ENCODE measurements at regions not wholly inside any gene's neighbourhood (a gene's known extent, or its start where the extent isn't known, plus 50 kb on each side); places are given as distances from the start of the nearest gene placed in this dataset.

- TF ChIP-seq, protein P1, sequence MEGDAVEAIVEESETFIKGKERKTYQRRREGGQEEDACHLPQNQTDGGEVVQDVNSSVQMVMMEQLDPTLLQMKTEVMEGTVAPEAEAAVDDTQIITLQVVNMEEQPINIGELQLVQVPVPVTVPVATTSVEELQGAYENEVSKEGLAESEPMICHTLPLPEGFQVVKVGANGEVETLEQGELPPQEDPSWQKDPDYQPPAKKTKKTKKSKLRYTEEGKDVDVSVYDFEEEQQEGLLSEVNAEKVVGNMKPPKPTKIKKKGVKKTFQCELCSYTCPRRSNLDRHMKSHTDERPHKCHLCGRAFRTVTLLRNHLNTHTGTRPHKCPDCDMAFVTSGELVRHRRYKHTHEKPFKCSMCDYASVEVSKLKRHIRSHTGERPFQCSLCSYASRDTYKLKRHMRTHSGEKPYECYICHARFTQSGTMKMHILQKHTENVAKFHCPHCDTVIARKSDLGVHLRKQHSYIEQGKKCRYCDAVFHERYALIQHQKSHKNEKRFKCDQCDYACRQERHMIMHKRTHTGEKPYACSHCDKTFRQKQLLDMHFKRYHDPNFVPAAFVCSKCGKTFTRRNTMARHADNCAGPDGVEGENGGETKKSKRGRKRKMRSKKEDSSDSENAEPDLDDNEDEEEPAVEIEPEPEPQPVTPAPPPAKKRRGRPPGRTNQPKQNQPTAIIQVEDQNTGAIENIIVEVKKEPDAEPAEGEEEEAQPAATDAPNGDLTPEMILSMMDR (IDR thresholded peaks at IDR 0.05; ENCODE audit: low read depth, low read length) = no peak
- Histone ChIP-seq H3K27me3 (ENCODE audit: insufficient read depth, low read depth, severe bottlenecking) (no peaks in the 10 kb centered on the region), H3K27ac (no peak overlapping the region), H3K9me3 (ENCODE audit: severe bottlenecking) (no peaks in the 10 kb centered on the region), H3K4me3 (ENCODE audit: low read depth, low read length) (no peak overlapping the region), H3K36me3 (no peaks in the 10 kb centered on the region)
- DNase-seq = no peak
Measured at GRCh38 chr6:6796818-6797217, 208.3 kb downstream of the LY86 start.

DNA sequence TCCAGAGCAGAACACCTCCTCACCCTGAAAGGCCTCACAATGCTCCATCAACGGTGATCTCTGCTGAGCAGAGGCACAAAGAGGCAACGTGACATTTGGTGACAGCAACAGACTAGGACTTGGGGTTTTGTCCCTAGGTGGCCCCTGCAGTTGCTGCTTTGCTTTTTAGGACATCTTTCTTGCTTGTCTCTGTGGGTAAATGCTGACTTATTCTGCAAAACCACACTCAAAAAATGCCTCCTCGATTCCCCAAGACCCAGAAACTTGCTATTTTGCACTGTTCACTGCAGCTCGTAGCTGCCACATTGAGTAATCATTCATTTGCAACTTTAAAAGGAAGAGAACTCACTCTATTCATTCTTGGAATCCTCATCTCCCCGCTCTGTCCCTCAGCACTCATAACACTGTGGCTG, 209.9 kb downstream of the LY86 start:
- TF ChIP-seq, protein P1 (IDR thresholded peaks at IDR 0.05; ENCODE audit: low read depth, low read length) = no peak
- DNase-seq = no peak
- H3K36me3 ChIP-seq = no peaks in the 10 kb centered on the region
- no peak overlapping the region for H3K27ac ChIP-seq
- no peak overlapping the region for H3K4me3 ChIP-seq (ENCODE audit: low read depth, low read length)
- no peaks in the 10 kb centered on the region for H3K27me3 ChIP-seq (ENCODE audit: insufficient read depth, low read depth, severe bottlenecking)
- no peaks in the 10 kb centered on the region for H3K9me3 ChIP-seq (ENCODE audit: severe bottlenecking)

- Histone ChIP-seq H3K27me3 (ENCODE audit: insufficient read depth, low read depth, severe bottlenecking) (no peaks in the 10 kb centered on the region), H3K36me3 (no peaks in the 10 kb centered on the region), H3K27ac (no peak overlapping the region), H3K4me3 (ENCODE audit: low read depth, low read length) (no peak overlapping the region), H3K9me3 (ENCODE audit: severe bottlenecking) (peaks cover 3% of the 10 kb centered on the region)
- no peak for DNase-seq
- TF ChIP-seq, protein P1 (IDR thresholded peaks at IDR 0.05; ENCODE audit: low read depth, low read length) = 0 out of 2 replicates have a peak, but pooled peaks have one; percentile 6
Measured at GRCh38 chr6:6801005-6801335, 212.4 kb downstream of the LY86 start.

DNA sequence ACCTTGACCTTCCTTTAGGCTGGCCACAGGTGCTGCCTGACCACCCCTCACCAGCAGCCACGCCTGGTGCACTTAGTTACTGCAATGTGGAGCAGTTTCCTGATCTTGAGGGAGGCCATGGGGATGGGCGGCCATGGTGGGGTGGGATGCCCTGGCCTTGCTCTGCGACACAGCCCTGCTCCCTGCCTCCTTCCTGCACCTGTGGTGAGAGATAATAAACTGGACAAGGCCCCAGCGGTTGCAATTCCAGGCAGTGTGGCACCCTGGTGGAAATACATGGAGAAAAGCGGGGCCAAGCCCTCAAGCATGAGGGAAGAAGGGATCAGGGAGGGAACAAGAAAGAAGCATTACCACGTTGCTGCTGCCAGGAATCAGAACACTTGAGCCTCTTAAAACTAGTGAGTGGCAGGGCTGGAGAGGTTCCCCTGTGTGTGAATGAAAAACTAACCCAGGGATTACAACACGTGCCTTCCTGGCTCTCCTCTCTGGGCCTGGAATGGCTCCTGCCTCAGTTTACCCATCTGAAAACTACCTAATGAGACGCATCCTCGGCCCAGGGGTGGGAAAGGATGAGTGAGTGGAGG, 213.2 kb downstream of the LY86 start:
- Histone ChIP-seq H3K27me3 (ENCODE audit: insufficient read depth, low read depth, severe bottlenecking) (no peaks in the 10 kb centered on the region), H3K4me3 (ENCODE audit: low read depth, low read length) (no peak overlapping the region), H3K36me3 (no peaks in the 10 kb centered on the region), H3K27ac (no peak overlapping the region), H3K9me3 (ENCODE audit: severe bottlenecking) (peaks cover 3% of the 10 kb centered on the region)
- TF ChIP-seq, protein P1 (IDR thresholded peaks at IDR 0.05; ENCODE audit: low read depth, low read length) = no peak
- no peak for DNase-seq

DNA sequence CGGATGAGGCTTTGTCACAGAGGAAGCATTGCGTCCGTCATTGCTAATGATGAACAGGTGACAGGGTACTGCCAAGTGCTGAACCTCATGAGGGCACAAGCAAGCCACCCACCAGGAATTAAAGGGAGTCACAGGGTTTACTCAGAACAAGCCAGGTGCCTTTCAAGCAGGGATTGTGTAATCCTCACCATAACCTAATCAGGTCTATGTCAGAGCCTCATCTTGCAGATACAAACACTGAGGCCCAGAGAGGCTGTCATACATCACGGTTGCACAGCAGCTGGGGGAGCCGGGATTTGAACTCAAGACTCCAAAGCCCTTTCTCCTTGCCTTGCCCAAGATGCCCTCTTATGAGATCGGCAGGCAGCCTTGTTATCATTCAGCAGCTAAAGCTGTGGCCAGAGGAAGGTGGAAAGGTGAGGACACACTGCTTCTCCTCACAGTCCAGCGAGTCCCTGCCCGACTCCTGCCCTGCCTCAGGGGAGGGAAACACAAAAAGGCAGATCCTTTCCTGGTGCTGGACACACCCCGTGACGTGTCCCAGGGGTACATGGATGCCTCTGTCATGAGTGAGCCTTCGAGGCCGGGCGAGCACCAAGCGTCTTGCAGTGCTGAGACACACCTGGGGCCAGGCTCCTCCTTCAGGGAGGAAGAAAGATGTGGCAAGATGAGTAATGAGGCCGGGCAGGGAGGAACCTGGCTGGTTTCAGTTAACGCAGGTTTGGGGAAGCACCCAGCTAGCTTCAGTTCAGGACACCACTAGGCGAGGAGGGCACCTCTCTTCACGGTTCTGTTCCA, 214.9 kb downstream of the LY86 start:
- no peak overlapping the region for H3K27ac ChIP-seq
- H3K36me3 ChIP-seq = no peaks in the 10 kb centered on the region
- no peak overlapping the region for H3K4me3 ChIP-seq (ENCODE audit: low read depth, low read length)
- H3K27me3 ChIP-seq (ENCODE audit: insufficient read depth, low read depth, severe bottlenecking) = no peaks in the 10 kb centered on the region
- TF ChIP-seq, protein P1 (IDR thresholded peaks at IDR 0.05; ENCODE audit: low read depth, low read length) = no peak
- DNase-seq = no peak
- peaks cover 3% of the 10 kb centered on the region for H3K9me3 ChIP-seq (ENCODE audit: severe bottlenecking)

Data from WERI-Rb-1 (cell line).